GM12892 (cell line): ENCODE measurements at regions not wholly inside any gene's neighbourhood (a gene's known extent, or its start where the extent isn't known, plus 50 kb on each side); places are given as distances from the start of the nearest gene placed in this dataset.
"Not testable (repeated sequence)": the region's sequence is repeated elsewhere in the genome, so short reads cannot be mapped to it uniquely, and the experiment has no call there.

Experiments used
- DNase-seq: peaks from one replicate; pipeline ENCODE4 v3.0.0; 2011; ENCODE audit not compliant: insufficient read length
- FAIRE-seq: peaks from 2 replicates; lab custom pipeline; 2011; peaks lifted over from hg19 to GRCh38; lab: Jason Lieb, UNC

- not testable (repeated sequence) for DNase-seq, FAIRE-seq
These were observed 323.8 kb downstream of the BCL2L11 start for GRCh38 chr2:111444516-111444915.

GRCh38 chr2:111445191-111445929 lies 324.6 kb downstream of the BCL2L11 start:
- not testable (repeated sequence) for FAIRE-seq

GRCh38 chr2:111445941-111446340 lies 325.2 kb downstream of the BCL2L11 start:
- not testable (repeated sequence) for DNase-seq, FAIRE-seq

More at GRCh38 chr2:111445191-111445929, 324.6 kb downstream of the BCL2L11 start:
- DNase-seq, result not testable (repeated sequence)

- FAIRE-seq, DNase-seq: not testable (repeated sequence)
These were observed 326.8 kb downstream of the BCL2L11 start for GRCh38 chr2:111447482-111447881.

GRCh38 chr2:111448796-111449195 lies 328.1 kb downstream of the BCL2L11 start:
- DNase-seq, FAIRE-seq: not testable (repeated sequence)

GRCh38 chr2:111450526-111450925 lies 329.8 kb downstream of the BCL2L11 start:
- not testable (repeated sequence) for FAIRE-seq, DNase-seq

GRCh38 chr2:111451692-111452199 lies 331.0 kb downstream of the BCL2L11 start:
- not testable (repeated sequence) for FAIRE-seq, DNase-seq

- DNase-seq, result not testable (repeated sequence)
- FAIRE-seq, result peak; percentile 90
These were observed 331.5 kb downstream of the BCL2L11 start for GRCh38 chr2:111452208-111452607.

GRCh38 chr2:111453308-111453707 lies 332.6 kb downstream of the BCL2L11 start:
- DNase-seq, FAIRE-seq: not testable (repeated sequence)

GRCh38 chr2:111453816-111454215 lies 333.1 kb downstream of the BCL2L11 start:
- not testable (repeated sequence) for DNase-seq

GRCh38 chr2:111454404-111454803 lies 333.7 kb downstream of the BCL2L11 start:
- not testable (repeated sequence) for FAIRE-seq, DNase-seq

More at GRCh38 chr2:111453816-111454215, 333.1 kb downstream of the BCL2L11 start:
- FAIRE-seq, result not testable (repeated sequence)

- FAIRE-seq, DNase-seq: not testable (repeated sequence)
These were observed 334.6 kb downstream of the BCL2L11 start for GRCh38 chr2:111455016-111456015.

- not testable (repeated sequence) for DNase-seq, FAIRE-seq
These were observed 336.5 kb downstream of the BCL2L11 start for GRCh38 chr2:111457191-111457590.

- FAIRE-seq, DNase-seq: not testable (repeated sequence)
These were observed 340.2 kb downstream of the BCL2L11 start for GRCh38 chr2:111460901-111461300.

GRCh38 chr2:111461831-111462230 lies 341.1 kb downstream of the BCL2L11 start:
- not testable (repeated sequence) for DNase-seq, FAIRE-seq

GRCh38 chr2:111462572-111462971 lies 341.9 kb downstream of the BCL2L11 start:
- not testable (repeated sequence) for FAIRE-seq, DNase-seq

GRCh38 chr2:111463238-111463848 lies 342.6 kb downstream of the BCL2L11 start:
- FAIRE-seq, result not testable (repeated sequence)

GRCh38 chr2:111463956-111464355 lies 343.2 kb downstream of the BCL2L11 start:
- not testable (repeated sequence) for FAIRE-seq, DNase-seq

More at GRCh38 chr2:111463238-111463848, 342.6 kb downstream of the BCL2L11 start:
- not testable (repeated sequence) for DNase-seq

- DNase-seq, FAIRE-seq: not testable (repeated sequence)
These were observed 343.7 kb downstream of the BCL2L11 start for GRCh38 chr2:111464367-111464766.
